Right kidney (tissue), 1 donor: ENCODE measurements at regions not wholly inside any gene's neighbourhood (a gene's known extent, or its start where the extent isn't known, plus 50 kb on each side); places are given as distances from the start of the nearest gene placed in this dataset.

Source experiments
- DNase-seq: peaks from one replicate; pipeline ENCODE4 v3.0.0-alpha.2; 2016

- DNase-seq = no peak
Observed at GRCh38 chr2:67660015-67660602, 263.0 kb downstream of the ETAA1 start.

DNA sequence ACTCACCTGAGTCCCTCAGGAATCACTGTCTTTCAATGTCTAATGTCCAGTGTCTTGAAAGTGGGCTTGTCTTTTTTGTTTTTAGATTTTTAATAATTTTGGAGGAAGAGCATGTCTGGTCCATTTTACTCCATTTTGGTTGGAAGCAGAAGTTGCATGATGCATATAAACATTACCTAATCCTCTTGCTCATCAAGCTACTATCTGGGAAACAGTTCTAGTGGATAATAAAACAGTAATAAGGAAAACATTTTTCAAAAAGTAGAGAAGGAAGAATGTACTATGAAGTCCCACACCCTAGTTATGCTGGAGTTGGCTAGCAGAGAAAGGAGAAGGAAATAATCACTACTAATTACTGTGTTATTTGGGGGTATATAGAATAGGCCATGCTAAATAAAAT lies 263.7 kb downstream of the ETAA1 start:
- no peak for DNase-seq

DNA sequence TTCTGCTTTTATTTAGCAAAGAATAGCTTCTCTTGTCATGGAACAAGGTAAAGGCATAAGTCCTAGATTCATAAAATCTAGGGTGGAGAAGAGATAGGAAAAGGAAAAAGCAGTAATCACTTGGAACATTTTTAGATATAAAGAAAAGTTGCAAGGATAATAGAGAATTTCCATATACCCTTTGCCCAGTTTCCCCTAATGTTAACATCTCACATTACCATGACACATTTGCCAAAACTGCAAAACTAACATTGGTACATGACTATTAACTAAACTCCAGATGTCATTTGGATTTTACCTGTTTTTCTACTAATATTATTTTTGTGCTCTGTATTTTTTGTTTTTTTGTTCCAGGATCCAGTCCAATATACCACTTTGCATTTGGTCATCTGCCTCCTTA lies 265.1 kb downstream of the ETAA1 start:
- no peak for DNase-seq

GRCh38 chr2:67663776-67664175 lies 266.6 kb downstream of the ETAA1 start:
- DNase-seq = no peak

GRCh38 chr2:67666386-67667053 lies 269.4 kb downstream of the ETAA1 start:
- no peak for DNase-seq

- DNase-seq = no peak
Observed at GRCh38 chr2:67667054-67667908, 270.1 kb downstream of the ETAA1 start.

GRCh38 chr2:67668538-67668937 lies 271.4 kb downstream of the ETAA1 start:
- no peak for DNase-seq

- peak; percentile 11 for DNase-seq
Observed at GRCh38 chr2:67669168-67669567, 272.0 kb downstream of the ETAA1 start.

DNA sequence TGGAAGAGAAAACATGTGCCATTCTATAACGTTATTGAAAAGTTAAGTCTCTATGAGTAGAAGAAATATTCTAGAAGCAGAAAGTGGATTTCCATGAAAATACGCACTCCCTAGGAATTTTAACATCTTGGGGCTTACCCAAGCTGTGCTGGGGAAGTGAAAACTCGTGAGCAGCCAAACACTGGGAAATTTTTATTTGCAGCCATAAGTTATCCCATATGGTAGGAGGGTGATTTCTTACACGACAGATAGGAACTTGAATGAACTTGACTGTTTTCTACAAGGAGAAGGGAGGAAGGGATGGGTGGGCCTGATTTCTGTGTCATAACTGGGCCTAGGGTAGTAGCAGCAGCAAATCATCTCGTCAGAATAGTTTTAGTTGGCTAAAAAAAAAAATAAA lies 272.6 kb downstream of the ETAA1 start:
- peak; percentile 38 for DNase-seq

DNA sequence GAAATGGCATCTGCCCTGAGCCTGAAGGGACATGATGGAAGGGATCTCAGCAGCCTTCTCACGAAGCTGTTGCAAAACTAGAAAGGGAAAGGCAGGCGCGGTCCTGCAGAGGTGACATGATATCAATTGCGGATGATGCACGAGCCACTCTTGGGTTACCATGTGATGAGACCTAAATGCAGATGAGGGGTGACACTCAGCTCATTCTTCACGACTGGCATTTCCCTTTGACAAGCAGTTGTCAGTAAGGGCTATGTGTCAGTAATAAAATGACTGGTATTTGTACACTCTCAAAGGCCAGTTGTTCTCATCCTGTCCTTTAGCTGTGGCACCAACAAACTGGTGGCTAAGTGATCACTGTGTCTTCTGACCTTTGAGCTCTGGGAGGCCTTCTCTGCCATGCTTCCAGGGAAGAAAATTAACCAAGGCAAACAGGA lies 273.6 kb downstream of the ETAA1 start:
- peak; percentile 40 for DNase-seq

- DNase-seq = no peak
Observed at GRCh38 chr2:67671464-67672450, 274.6 kb downstream of the ETAA1 start.

GRCh38 chr2:67674668-67675067 lies 277.5 kb downstream of the ETAA1 start:
- DNase-seq = no peak

- DNase-seq = no peak
Observed at GRCh38 chr2:67684991-67685390, 287.9 kb downstream of the ETAA1 start.

DNA sequence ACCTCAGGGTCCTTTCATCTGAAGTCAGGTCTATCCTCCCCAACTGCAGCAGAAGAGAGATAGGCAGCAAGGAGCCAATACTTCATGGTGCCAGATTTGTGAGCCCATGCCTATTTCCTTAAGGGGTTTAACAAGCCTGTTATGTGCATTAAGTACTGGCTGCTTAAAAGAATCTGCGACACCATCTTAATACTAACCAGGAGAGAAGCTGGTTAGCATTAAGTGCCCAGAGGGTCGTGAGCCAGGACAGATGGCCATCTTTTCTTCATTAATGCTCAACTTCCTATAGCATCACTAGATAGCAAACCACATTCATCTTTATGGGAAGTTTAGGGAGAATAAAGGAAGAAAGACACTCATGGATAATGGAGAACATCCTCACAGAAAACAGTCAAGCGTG lies 289.1 kb downstream of the ETAA1 start:
- DNase-seq = no peak

GRCh38 chr2:67689186-67689585 lies 292.1 kb downstream of the ETAA1 start:
- DNase-seq = no peak

- no peak for DNase-seq
Observed at GRCh38 chr2:67689651-67690050, 292.5 kb downstream of the ETAA1 start.

DNA sequence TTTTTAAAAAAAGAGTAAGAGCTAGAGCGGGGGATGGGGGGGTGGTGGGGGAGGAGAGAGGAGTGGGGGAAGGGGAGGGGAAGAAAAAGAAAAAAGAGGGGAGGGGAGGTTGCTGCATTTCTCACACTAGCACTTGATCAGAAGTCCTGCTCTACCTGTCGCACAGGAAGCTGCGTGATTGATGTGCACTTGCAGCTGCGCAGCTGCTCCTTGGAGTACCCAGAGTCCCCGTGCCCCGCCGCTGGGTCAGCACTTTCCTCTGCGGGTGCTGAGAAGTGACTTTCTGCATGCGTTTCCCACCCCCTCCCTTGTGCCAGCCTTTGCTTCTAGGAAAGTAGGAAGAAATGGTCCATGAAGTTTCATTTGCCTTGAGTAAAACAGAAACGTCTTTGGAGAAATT lies 297.3 kb downstream of the ETAA1 start:
- peak; percentile 48 for DNase-seq

DNA sequence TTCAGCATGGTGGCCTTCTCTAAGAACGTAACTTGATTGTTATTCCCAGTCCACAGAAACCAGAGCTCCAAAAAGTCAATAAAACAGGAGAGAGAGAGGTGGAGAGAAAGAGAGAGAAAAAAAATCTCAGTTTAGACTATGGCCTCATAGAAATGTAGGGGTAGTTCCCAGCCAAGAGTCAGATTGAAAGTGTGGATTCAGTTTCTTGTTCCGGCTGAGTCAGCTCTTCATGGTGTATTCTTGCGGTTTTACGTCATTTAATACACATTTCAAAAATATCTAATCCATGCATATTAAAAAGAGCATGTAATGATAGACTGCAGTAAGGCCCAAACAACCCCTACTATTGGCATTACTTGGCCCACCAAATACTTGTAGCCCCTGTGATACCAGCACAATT lies 303.9 kb downstream of the ETAA1 start:
- no peak for DNase-seq

DNA sequence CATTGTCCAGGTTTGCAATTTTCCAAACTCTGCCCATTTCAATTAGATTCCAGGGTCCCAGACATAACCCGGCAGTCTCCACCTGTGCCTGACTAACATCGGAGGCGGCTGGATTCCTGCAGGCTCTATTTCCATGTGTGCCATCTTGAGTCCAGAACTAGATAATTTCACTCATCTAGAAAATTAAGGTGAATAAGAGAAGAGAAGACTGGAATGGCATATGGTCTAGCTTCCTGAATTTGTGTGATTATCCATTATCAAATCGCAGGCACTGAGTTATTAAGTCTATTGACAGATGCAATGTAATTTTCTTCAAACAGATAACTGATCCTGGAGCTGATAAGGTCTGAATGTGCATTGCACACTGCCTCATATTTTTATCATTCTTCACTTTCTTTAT lies 305.2 kb downstream of the ETAA1 start:
- DNase-seq = no peak

- no peak for DNase-seq
Observed at GRCh38 chr2:67702937-67703336, 305.8 kb downstream of the ETAA1 start.

DNA sequence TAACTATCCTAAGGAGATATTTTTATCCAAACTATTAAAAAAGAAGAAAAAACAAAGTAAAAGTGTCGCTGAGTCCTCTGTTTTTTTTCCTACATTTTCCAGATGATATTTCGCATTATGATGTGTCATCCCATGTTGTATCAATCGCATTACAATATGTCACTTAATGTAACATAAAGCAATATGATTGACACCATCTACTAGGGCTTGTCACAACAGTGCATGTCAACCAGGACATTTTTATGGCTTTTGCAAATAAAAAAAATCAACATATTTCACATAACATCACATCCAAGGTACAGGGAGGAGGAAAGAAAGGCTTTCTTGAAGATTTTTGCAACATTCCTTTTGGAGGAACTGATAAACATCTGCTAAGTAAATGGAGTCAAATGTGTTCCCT lies 308.9 kb downstream of the ETAA1 start:
- no peak for DNase-seq

DNA sequence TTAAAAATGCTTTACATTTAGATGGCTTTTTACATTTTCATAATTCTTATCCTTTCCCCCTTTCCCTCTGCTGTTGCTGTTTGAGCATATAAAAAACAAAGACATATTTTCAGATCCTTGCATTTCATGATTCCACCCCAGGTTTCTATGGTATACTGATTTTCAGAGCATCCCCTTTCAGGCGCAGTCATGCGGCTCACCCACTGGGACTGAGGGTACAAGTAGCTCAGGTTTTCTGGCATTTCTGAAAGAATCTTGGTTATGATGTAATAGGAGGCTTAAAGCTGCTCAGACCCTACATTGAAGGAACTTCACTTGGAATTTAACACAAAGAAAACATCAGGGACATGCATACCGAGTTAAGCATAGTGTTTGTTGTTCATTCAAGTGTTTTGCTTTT lies 310.8 kb downstream of the ETAA1 start:
- no peak for DNase-seq
